ENCODE measurements at regions not wholly inside any gene's neighbourhood (a gene's known extent, or its start where the extent isn't known, plus 50 kb on each side); places are given as distances from the start of the nearest gene placed in this dataset.

- Histone ChIP-seq H3K27ac (no peak overlapping the region), H3K27me3 (no peaks in the 10 kb centered on the region), H3K4me3 (no peak overlapping the region), H3K36me3 (no peaks in the 10 kb centered on the region), H3K9me3 (no peaks in the 10 kb centered on the region), H3K4me1 (no peaks in the 10 kb centered on the region)
- TF ChIP-seq CTCF (IDR thresholded peaks at IDR 0.05) (no peak), POLR2A (IDR thresholded peaks at IDR 0.05) (no peak)
- no peak for DNase-seq
- intact Hi-C loops (cut with DNase I; ENCODE audit: low total_unique reads): no loop called here
Measured at GRCh38 chr13:109840201-109840892, 54.0 kb upstream of the IRS2 start.

- Histone ChIP-seq H3K4me3 (no peak overlapping the region), H3K27ac (no peak overlapping the region), H3K4me1 (no peaks in the 10 kb centered on the region), H3K36me3 (no peaks in the 10 kb centered on the region), H3K9me3 (no peaks in the 10 kb centered on the region), H3K27me3 (no peaks in the 10 kb centered on the region)
- TF ChIP-seq CTCF (IDR thresholded peaks at IDR 0.05) (no peak), POLR2A (IDR thresholded peaks at IDR 0.05) (no peak)
- intact Hi-C loops (cut with DNase I; ENCODE audit: low total_unique reads): no loop called here
- no peak for DNase-seq
Measured at GRCh38 chr13:109836629-109837607, 50.5 kb upstream of the IRS2 start.

Data from uterus (tissue), 3 donors.